SH-SY5Y (cell line): ENCODE measurements at regions not wholly inside any gene's neighbourhood (a gene's known extent, or its start where the extent isn't known, plus 50 kb on each side); places are given as distances from the start of the nearest gene placed in this dataset.

Experiments
- GATA2 ChIP-seq: IDR thresholded peaks from 2 replicates; pipeline ENCODE4 v1.6.1; 2011; ENCODE audit warnings: mild to moderate bottlenecking, low read depth, low read length
- GATA3 ChIP-seq: IDR thresholded peaks from 2 replicates; pipeline ENCODE4 v1.6.1; 2011; ENCODE audit warnings: low read depth, mild to moderate bottlenecking, low read length, moderate library complexity

DNA sequence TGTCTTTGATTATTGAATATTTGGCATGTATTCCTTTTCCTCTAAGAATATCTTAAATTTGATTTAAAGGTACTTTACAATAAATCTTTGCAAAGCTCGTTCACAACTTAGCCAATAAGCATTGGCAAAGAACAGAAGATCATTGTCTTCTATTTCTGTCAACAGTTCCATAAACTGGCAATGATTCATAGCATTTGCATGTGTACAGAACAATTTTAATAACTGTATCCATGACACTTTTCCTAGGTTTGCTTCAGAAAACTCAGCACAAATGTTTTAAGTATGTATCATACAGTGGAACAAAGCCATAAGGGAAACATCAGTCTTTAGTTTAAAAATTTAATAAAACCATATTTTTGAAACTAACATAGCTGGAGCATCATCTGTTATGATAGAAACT lies 462.7 kb upstream of the RPS6KA3 start:
- TF ChIP-seq GATA2: no peak
- TF ChIP-seq GATA3: no peak
